ENCODE measurements at regions not wholly inside any gene's neighbourhood (a gene's known extent, or its start where the extent isn't known, plus 50 kb on each side); places are given as distances from the start of the nearest gene placed in this dataset.

DNA sequence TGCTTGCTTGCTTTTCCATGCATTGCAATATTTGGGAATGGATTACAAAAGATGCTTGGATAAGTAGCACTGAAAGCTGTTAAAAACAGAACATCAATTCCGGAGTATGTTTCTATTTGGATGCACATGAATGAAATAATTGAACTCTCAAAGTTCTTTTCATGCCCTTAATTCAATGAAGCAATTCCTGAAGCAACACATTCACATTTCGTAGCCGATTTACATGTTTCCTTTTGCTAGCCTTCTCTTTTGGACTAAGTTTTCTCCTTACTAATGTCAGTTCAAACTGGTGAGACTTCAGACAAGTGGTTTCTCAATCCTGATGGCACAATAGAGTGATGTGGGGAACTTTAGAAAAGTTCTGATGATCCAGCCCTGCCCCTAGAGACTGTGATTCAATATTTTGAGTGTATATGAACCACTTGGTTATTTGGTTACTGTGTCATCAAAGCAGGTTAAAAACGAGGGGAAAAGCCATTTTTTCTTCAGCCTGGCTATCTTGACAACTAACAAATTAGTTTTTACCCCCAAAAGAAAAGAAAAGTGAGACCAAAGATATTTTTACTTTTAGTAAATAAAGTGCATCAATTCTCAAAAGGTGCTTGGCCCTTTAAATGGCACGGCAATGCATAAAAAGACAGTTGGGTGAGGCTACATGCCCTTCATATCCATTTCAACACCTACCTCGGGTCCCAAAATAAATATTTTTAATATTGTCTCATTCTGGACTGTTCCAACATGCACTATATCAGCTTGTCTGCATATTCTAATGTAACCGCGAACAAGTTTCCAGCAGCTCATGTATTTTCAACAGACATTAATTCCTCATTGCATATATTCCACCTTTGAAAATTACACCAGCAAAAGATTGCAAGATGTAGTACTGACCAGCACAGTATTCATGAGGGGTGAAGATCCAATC is 90.1 kb upstream of the RPL34 start:
- no peak overlapping the region for H3K27ac ChIP-seq
- H3K9me3 ChIP-seq: no peaks in the 10 kb centered on the region
- H3K4me1 ChIP-seq: no peaks in the 10 kb centered on the region
- no peak for DNase-seq
- H3K27me3 ChIP-seq: no peaks in the 10 kb centered on the region
- TF ChIP-seq POLR2A (IDR thresholded peaks at IDR 0.05): no peak
- TF ChIP-seq, protein P1, sequence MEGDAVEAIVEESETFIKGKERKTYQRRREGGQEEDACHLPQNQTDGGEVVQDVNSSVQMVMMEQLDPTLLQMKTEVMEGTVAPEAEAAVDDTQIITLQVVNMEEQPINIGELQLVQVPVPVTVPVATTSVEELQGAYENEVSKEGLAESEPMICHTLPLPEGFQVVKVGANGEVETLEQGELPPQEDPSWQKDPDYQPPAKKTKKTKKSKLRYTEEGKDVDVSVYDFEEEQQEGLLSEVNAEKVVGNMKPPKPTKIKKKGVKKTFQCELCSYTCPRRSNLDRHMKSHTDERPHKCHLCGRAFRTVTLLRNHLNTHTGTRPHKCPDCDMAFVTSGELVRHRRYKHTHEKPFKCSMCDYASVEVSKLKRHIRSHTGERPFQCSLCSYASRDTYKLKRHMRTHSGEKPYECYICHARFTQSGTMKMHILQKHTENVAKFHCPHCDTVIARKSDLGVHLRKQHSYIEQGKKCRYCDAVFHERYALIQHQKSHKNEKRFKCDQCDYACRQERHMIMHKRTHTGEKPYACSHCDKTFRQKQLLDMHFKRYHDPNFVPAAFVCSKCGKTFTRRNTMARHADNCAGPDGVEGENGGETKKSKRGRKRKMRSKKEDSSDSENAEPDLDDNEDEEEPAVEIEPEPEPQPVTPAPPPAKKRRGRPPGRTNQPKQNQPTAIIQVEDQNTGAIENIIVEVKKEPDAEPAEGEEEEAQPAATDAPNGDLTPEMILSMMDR (IDR thresholded peaks at IDR 0.05): no peak
- intact Hi-C loops (cut with DNase I; ENCODE audit: low total_unique reads): no loop called here
- 84% methylated on average over 8 of the region's 8 CpGs for WGBS, 2 donors
- no peaks in the 10 kb centered on the region for H3K36me3 ChIP-seq (ENCODE audit: low read depth, missing control alignments)
- no peak overlapping the region for H3K4me3 ChIP-seq

DNA sequence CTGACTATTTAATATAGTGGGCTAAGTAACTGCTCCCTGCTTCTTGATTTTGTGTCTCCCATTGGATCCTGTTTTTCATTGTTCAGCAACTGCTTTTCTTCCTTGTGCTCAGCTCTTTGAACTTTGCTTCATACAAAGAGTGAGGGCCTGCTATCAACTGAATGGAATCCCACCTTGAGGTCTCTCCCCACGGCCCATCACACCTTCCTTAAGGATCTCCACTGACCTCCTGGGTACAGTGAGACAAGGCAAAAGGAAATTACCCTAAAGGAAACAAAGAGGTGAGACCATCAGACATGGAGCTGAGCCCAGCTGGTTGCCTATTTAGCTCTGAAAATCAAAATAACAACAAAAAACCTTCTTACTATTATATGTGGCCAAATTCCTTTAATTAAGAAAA is 91.3 kb upstream of the RPL34 start:
- WGBS, 2 donors: 81 to 89% methylated on average over 1 of the region's 1 CpG
- Histone ChIP-seq H3K27ac (no peak overlapping the region), H3K36me3 (ENCODE audit: low read depth, missing control alignments) (no peaks in the 10 kb centered on the region), H3K27me3 (no peaks in the 10 kb centered on the region), H3K4me1 (no peaks in the 10 kb centered on the region), H3K4me3 (no peak overlapping the region), H3K9me3 (no peaks in the 10 kb centered on the region)
- DNase-seq: no peak
- intact Hi-C loops (cut with DNase I; ENCODE audit: low total_unique reads): no loop called here
- TF ChIP-seq, protein P1 (IDR thresholded peaks at IDR 0.05): no peak
- TF ChIP-seq POLR2A (IDR thresholded peaks at IDR 0.05): no peak

DNA sequence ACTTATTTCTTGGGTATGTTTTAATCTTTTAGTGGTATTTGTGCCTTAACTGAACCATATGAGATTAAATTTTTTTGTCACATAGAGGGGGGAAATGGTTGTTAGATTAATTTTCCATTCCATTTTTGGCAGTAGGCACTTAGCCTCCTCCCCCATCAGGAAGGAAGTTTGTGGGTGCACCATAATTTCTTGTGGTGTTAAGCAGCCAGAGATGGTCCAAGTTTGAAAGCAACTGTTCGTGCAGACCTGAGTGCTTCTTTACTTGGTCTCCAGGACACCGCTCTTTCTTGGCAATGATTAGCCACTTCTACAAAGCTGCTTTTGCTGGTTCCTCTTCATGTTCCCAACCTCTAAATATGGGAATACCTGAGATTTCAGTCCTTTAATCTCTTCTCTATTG is 92.7 kb upstream of the RPL34 start:
- WGBS, 2 donors: 80 to 94% methylated on average over 2 of the region's 2 CpGs

DNA sequence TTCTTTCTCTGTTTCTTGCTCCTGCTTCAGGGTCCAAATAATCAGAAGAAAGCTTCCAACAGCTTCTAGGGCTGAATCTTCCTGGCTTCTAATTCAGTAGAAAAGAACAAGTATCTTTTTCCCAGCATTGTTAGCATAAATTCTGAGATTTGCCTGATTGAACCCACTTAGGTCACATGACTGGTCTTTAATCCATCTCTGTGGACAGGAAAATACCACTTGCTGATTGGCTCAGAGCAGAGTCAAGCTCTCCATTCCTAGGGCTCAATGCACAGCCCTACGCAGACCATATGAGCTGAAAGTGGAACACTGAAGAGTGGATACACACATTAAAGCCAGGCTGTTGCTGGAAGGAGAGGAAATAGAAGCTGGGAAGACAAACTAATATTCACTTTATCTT is 99.6 kb upstream of the RPL34 start:
- H3K4me3 ChIP-seq: no peak overlapping the region
- no peaks in the 10 kb centered on the region for H3K27me3 ChIP-seq
- H3K4me1 ChIP-seq: no peaks in the 10 kb centered on the region
- H3K36me3 ChIP-seq (ENCODE audit: low read depth, missing control alignments): no peaks in the 10 kb centered on the region
- no peaks in the 10 kb centered on the region for H3K9me3 ChIP-seq
- intact Hi-C loops (cut with DNase I; ENCODE audit: low total_unique reads): no loop called here
- 94 to 95% methylated on average over 1 of the region's 1 CpG for WGBS, 2 donors
- no peak overlapping the region for H3K27ac ChIP-seq
- no peak for DNase-seq
- TF ChIP-seq, protein P1 (IDR thresholded peaks at IDR 0.05): no peak
- no peak for TF ChIP-seq POLR2A (IDR thresholded peaks at IDR 0.05)

More for the DNA sequence above, 92.7 kb upstream of the RPL34 start:
- Histone ChIP-seq H3K4me3 (no peak overlapping the region), H3K27ac (no peak overlapping the region), H3K36me3 (ENCODE audit: low read depth, missing control alignments) (no peaks in the 10 kb centered on the region), H3K4me1 (no peaks in the 10 kb centered on the region), H3K9me3 (no peaks in the 10 kb centered on the region), H3K27me3 (no peaks in the 10 kb centered on the region)
- no peak for DNase-seq
- TF ChIP-seq POLR2A (IDR thresholded peaks at IDR 0.05): no peak
- TF ChIP-seq, protein P1 (IDR thresholded peaks at IDR 0.05): no peak
- intact Hi-C loops (cut with DNase I; ENCODE audit: low total_unique reads): no loop called here

Data from testis (tissue), 2 donors.